OCI-LY3 (cell line): ENCODE measurements at regions not wholly inside any gene's neighbourhood (a gene's known extent, or its start where the extent isn't known, plus 50 kb on each side); places are given as distances from the start of the nearest gene placed in this dataset.

Experiments used
- EZH2phosphoT487 ChIP-seq: fragments of 200-600 bp; shearing (Covaris generic); IDR thresholded peaks from 2 replicates; pipeline ENCODE4 v1.6.1; 2018; ENCODE audit warnings: antibody characterized with exemption, mixed run types, low read depth
- TF ChIP-seq, protein P1 (sequence below): fragments of 200-600, 300-600 bp; sonication (generic); IDR thresholded peaks from 2 replicates; pipeline ENCODE4 v1.5.1; 2014; ENCODE audit warnings: antibody characterized with exemption, low read length, low read depth

DNA sequence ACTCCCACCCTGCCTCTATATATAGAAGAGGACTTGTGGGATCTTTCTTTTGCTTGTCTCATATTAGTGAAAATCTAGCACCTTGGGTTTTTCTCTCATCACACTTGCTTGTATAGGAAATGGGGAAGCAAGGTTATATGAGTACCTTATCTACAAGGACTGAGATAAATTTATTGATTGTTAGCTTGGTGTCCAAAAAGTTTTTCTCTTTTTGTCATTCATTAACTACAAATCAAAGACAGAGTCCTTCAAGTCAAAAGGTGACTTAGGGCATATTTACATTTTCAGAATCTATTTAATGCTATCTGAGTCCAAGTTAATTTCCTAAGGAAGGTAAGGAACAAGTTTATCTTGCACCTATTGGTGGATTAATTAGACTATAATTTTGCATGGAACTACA lies 92.7 kb downstream of the SNAPC1 start:
- TF ChIP-seq, protein P1, sequence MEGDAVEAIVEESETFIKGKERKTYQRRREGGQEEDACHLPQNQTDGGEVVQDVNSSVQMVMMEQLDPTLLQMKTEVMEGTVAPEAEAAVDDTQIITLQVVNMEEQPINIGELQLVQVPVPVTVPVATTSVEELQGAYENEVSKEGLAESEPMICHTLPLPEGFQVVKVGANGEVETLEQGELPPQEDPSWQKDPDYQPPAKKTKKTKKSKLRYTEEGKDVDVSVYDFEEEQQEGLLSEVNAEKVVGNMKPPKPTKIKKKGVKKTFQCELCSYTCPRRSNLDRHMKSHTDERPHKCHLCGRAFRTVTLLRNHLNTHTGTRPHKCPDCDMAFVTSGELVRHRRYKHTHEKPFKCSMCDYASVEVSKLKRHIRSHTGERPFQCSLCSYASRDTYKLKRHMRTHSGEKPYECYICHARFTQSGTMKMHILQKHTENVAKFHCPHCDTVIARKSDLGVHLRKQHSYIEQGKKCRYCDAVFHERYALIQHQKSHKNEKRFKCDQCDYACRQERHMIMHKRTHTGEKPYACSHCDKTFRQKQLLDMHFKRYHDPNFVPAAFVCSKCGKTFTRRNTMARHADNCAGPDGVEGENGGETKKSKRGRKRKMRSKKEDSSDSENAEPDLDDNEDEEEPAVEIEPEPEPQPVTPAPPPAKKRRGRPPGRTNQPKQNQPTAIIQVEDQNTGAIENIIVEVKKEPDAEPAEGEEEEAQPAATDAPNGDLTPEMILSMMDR = no peak
- no peak for TF ChIP-seq EZH2phosphoT487
